Effector memory CD4-positive, alpha-beta T cell (primary cell): ENCODE measurements at regions not wholly inside any gene's neighbourhood (a gene's known extent, or its start where the extent isn't known, plus 50 kb on each side); places are given as distances from the start of the nearest gene placed in this dataset.
"Not testable (repeated sequence)": the region's sequence is repeated elsewhere in the genome, so short reads cannot be mapped to it uniquely, and the experiment has no call there.

ENCODE experiments used
- DNase-seq, 3 donors: peaks; one replicate each; pipeline ENCODE4 v3.0.0-alpha.2; 2020
- H3K27ac ChIP-seq: 2 replicates; pipeline ENCODE4 v1.7.0; 2013; ENCODE audit warnings: mild to moderate bottlenecking, low read length, moderate library complexity; ENCODE audit not compliant: insufficient read depth, poor library complexity, severe bottlenecking
- H3K27me3 ChIP-seq: replicated peaks from 2 replicates; pipeline ENCODE4 v1.7.0; 2013; ENCODE audit warnings: mild to moderate bottlenecking, low read length; ENCODE audit not compliant: insufficient read depth, control insufficient read depth, poor library complexity, severe bottlenecking
- H3K36me3 ChIP-seq: 2 replicates; pipeline ENCODE4 v1.7.0; 2013; ENCODE audit warnings: mild to moderate bottlenecking, low read length, moderate library complexity; ENCODE audit not compliant: control insufficient read depth, insufficient read depth
- H3K4me1 ChIP-seq: 2 replicates; pipeline ENCODE4 v1.7.0; 2013; ENCODE audit warnings: low read length, mild to moderate bottlenecking; ENCODE audit not compliant: control insufficient read depth, insufficient read depth, poor library complexity, severe bottlenecking
- H3K4me3 ChIP-seq: 2 replicates; pipeline ENCODE4 v1.7.0; 2013; ENCODE audit warnings: low read length, low read depth, mild to moderate bottlenecking; ENCODE audit not compliant: insufficient read depth, poor library complexity, severe bottlenecking
- H3K9me3 ChIP-seq: 2 replicates; pipeline ENCODE4 v1.7.0; 2013; ENCODE audit warnings: mild to moderate bottlenecking, low read length, moderate library complexity; ENCODE audit not compliant: control insufficient read depth

GRCh38 chr3:110001905-110002304, 664.6 kb upstream of the DPPA4 start:
- not testable (repeated sequence) for H3K4me1 ChIP-seq, DNase-seq, H3K36me3 ChIP-seq, H3K9me3 ChIP-seq, H3K27me3 ChIP-seq, H3K27ac ChIP-seq, H3K4me3 ChIP-seq

- H3K9me3 ChIP-seq = no peaks in the 10 kb centered on the region
- no peak for DNase-seq
Observed at GRCh38 chr3:110006913-110007312, 669.6 kb upstream of the DPPA4 start.

GRCh38 chr3:110015231-110015963, 678.1 kb upstream of the DPPA4 start:
- H3K4me3 ChIP-seq = no peak overlapping the region
- no peaks in the 10 kb centered on the region for H3K9me3 ChIP-seq
- no peaks in the 10 kb centered on the region for H3K27me3 ChIP-seq
- DNase-seq = no peak
- no peak overlapping the region for H3K27ac ChIP-seq
- H3K4me1 ChIP-seq = peaks cover 3% of the 10 kb centered on the region
- no peaks in the 10 kb centered on the region for H3K36me3 ChIP-seq

More at GRCh38 chr3:110006913-110007312, 669.6 kb upstream of the DPPA4 start:
- Histone ChIP-seq H3K4me1 (no peaks in the 10 kb centered on the region), H3K27ac (no peak overlapping the region), H3K36me3 (no peaks in the 10 kb centered on the region), H3K4me3 (no peak overlapping the region), H3K27me3 (no peaks in the 10 kb centered on the region)

- DNase-seq = no peak
- Histone ChIP-seq H3K36me3 (no peaks in the 10 kb centered on the region), H3K9me3 (no peaks in the 10 kb centered on the region), H3K4me3 (no peak overlapping the region), H3K4me1 (peaks cover 3% of the 10 kb centered on the region), H3K27me3 (no peaks in the 10 kb centered on the region), H3K27ac (no peak overlapping the region)
Observed at GRCh38 chr3:110016235-110016815, 679.0 kb upstream of the DPPA4 start.

- H3K27ac ChIP-seq = no peak overlapping the region
- DNase-seq = no peak
- no peaks in the 10 kb centered on the region for H3K36me3 ChIP-seq
- no peaks in the 10 kb centered on the region for H3K27me3 ChIP-seq
- peaks cover 3% of the 10 kb centered on the region for H3K4me1 ChIP-seq
- H3K9me3 ChIP-seq = no peaks in the 10 kb centered on the region
- H3K4me3 ChIP-seq = no peak overlapping the region
Observed at GRCh38 chr3:110017304-110017703, 680.0 kb upstream of the DPPA4 start.

GRCh38 chr3:110021659-110022058, 684.3 kb upstream of the DPPA4 start:
- Histone ChIP-seq H3K4me1 (no peaks in the 10 kb centered on the region), H3K27ac (no peak overlapping the region), H3K36me3 (no peaks in the 10 kb centered on the region), H3K9me3 (no peaks in the 10 kb centered on the region), H3K27me3 (no peaks in the 10 kb centered on the region), H3K4me3 (no peak overlapping the region)
- no peak for DNase-seq

- not testable (repeated sequence) for H3K4me1 ChIP-seq, H3K36me3 ChIP-seq, H3K4me3 ChIP-seq, H3K27me3 ChIP-seq, H3K9me3 ChIP-seq, DNase-seq, H3K27ac ChIP-seq
Observed at GRCh38 chr3:110023022-110023421, 685.7 kb upstream of the DPPA4 start.

- DNase-seq = no peak
- Histone ChIP-seq H3K4me1 (no peaks in the 10 kb centered on the region), H3K27ac (no peak overlapping the region), H3K4me3 (no peak overlapping the region), H3K27me3 (no peaks in the 10 kb centered on the region), H3K36me3 (no peaks in the 10 kb centered on the region), H3K9me3 (no peaks in the 10 kb centered on the region)
Observed at GRCh38 chr3:110026421-110026820, 689.1 kb upstream of the DPPA4 start.

GRCh38 chr3:110027446-110028080, 690.2 kb upstream of the DPPA4 start:
- no peak for DNase-seq
- H3K4me3 ChIP-seq = no peak overlapping the region

GRCh38 chr3:110031975-110032374, 694.6 kb upstream of the DPPA4 start:
- Histone ChIP-seq H3K27ac (no peak overlapping the region), H3K4me1 (no peaks in the 10 kb centered on the region), H3K9me3 (no peaks in the 10 kb centered on the region)

More at GRCh38 chr3:110027446-110028080, 690.2 kb upstream of the DPPA4 start:
- Histone ChIP-seq H3K9me3 (no peaks in the 10 kb centered on the region), H3K27me3 (no peaks in the 10 kb centered on the region), H3K27ac (no peak overlapping the region), H3K4me1 (no peaks in the 10 kb centered on the region), H3K36me3 (no peaks in the 10 kb centered on the region)

More at GRCh38 chr3:110031975-110032374, 694.6 kb upstream of the DPPA4 start:
- DNase-seq = no peak
- Histone ChIP-seq H3K4me3 (no peak overlapping the region), H3K36me3 (no peaks in the 10 kb centered on the region), H3K27me3 (no peaks in the 10 kb centered on the region)
